Fibroblast of gingiva (primary cell): ENCODE measurements at regions not wholly inside any gene's neighbourhood (a gene's known extent, or its start where the extent isn't known, plus 50 kb on each side); places are given as distances from the start of the nearest gene placed in this dataset.

ENCODE experiments used
- DNase-seq: peaks from one replicate; pipeline ENCODE4 v3.0.0-alpha.2; 2011; ENCODE audit warnings: low read depth

- no peak for DNase-seq
These were observed 399.9 kb upstream of the ADAMTSL1 start for GRCh38 chr9:18074041-18074440.

GRCh38 chr9:18075253-18075952, 398.6 kb upstream of the ADAMTSL1 start:
- DNase-seq = no peak

- DNase-seq = no peak
These were observed 395.8 kb upstream of the ADAMTSL1 start for GRCh38 chr9:18077941-18078678.

- DNase-seq = no peak
These were observed 381.8 kb upstream of the ADAMTSL1 start for GRCh38 chr9:18092138-18092537.

- DNase-seq = no peak
These were observed 367.9 kb upstream of the ADAMTSL1 start for GRCh38 chr9:18106006-18106560.

- DNase-seq = no peak
These were observed 364.3 kb upstream of the ADAMTSL1 start for GRCh38 chr9:18109675-18110074.

- no peak for DNase-seq
These were observed 362.8 kb upstream of the ADAMTSL1 start for GRCh38 chr9:18111146-18111545.

- DNase-seq = no peak
These were observed 359.1 kb upstream of the ADAMTSL1 start for GRCh38 chr9:18114559-18115475.

GRCh38 chr9:18118268-18118667, 355.7 kb upstream of the ADAMTSL1 start:
- no peak for DNase-seq

- no peak for DNase-seq
These were observed 351.8 kb upstream of the ADAMTSL1 start for GRCh38 chr9:18122171-18122570.

GRCh38 chr9:18124760-18125159, 349.2 kb upstream of the ADAMTSL1 start:
- no peak for DNase-seq

- no peak for DNase-seq
These were observed 347.0 kb upstream of the ADAMTSL1 start for GRCh38 chr9:18126831-18127498.

- no peak for DNase-seq
These were observed 346.5 kb upstream of the ADAMTSL1 start for GRCh38 chr9:18127499-18127875.

GRCh38 chr9:18129809-18130334, 344.1 kb upstream of the ADAMTSL1 start:
- no peak for DNase-seq

GRCh38 chr9:18136354-18136994, 337.5 kb upstream of the ADAMTSL1 start:
- no peak for DNase-seq

- DNase-seq = no peak
These were observed 336.1 kb upstream of the ADAMTSL1 start for GRCh38 chr9:18137815-18138214.

GRCh38 chr9:18138656-18139055, 335.3 kb upstream of the ADAMTSL1 start:
- DNase-seq = no peak

GRCh38 chr9:18141681-18142080, 332.3 kb upstream of the ADAMTSL1 start:
- no peak for DNase-seq

- no peak for DNase-seq
These were observed 330.7 kb upstream of the ADAMTSL1 start for GRCh38 chr9:18143073-18143745.

- no peak for DNase-seq
These were observed 327.6 kb upstream of the ADAMTSL1 start for GRCh38 chr9:18146329-18146728.
